ENCODE measurements at regions not wholly inside any gene's neighbourhood (a gene's known extent, or its start where the extent isn't known, plus 50 kb on each side); places are given as distances from the start of the nearest gene placed in this dataset.

DNA sequence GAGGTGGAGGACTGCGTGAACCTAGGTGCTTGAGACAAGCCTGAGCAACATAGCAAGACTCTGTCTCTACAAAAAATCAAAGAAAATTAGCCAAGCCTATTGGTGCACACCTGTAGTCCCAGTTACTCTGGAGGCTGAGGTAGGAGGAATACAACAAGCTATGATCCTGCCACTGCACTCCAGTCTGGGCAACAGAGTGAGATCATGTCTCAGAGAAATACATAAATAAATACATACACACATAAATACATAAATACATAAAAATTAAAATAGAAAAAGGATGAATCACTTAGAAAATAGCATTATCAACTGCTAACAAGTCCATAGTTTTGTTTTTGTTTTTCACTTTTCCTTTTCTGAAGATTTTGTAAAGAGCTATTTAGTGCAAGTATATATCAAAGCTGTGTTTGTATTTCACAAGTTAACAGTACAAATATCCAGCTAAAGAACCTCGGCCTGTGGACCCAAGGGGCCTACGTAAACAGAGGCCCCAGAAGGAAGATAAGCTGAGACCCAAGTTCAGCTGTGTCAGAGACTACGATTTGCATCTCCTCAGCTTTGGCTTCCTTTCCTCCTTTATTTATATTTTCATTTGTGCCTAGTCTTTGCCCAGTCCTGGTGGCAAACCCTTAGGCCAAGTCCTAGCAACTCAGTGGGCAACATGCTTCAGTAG lies 67.1 kb upstream of the ROBO2 start:
- no peak for DNase-seq (ENCODE audit: low read depth)

DNA sequence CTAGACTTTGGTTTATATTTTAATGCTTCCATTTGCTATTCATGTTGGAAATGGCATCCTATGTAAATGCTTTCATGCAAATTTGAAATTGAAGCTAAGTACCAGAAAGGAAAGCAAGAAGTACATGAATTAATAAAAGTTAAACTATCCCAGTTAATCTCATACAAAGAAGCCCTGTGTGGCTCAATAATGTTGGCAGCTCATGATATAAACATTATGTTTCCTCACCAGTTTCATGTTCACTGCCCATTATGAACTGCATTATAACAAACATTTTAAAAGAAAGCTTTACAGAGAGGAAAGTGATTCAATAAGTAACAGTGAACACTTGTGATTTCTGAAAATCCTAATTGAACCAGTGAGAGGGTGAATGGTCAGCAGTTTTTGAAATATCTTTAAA lies 62.9 kb upstream of the ROBO2 start:
- no peak for DNase-seq (ENCODE audit: low read depth)

DNA sequence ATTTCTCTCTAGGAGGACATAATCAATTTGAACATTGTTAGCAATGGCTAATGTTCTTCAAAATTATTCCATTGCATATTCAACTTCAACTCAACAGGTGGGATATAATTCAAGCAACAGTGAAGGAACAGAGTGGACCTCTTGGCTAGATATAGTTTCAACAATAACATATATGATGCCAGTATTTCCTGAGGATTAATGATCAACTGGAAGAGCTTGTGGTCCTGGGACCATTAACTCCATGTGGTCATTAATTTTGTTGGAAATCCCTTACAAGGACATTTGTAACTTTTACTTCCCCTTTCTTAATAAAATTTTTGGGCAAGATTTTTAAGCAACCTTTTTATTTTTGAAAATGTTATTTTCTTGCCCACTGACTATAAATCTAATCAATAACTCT lies 54.3 kb upstream of the ROBO2 start:
- no peak for DNase-seq (ENCODE audit: low read depth)

DNA sequence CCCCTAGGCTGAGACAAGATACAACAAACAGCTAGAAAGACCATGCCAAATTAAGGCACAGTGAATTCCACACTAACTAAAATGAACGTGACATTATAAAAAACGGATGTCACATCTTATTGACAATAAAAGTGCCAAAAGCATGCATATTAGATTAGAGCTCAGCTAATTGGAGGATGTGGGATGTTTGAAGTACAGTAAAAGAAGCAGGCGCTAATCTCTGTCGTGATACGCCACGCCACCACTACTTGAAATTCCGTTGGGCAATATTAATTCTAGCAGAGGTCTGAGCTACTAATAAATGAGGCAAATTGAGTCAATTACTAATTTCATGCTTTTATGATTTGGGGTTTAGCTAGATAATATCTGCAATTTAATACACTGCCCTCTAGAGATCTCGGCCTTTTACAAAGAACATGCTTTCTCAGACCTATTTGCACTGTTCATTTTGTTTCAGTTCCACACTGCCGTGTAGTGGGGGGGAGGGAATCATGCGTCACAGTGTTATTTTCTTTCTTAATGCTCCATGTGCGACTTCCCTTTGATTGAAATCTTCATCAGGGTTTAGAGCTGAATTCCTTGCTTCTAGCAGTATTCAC lies 52.9 kb upstream of the ROBO2 start:
- DNase-seq (ENCODE audit: low read depth) = no peak

All from non-pigmented ciliary epithelial cell (primary cell).